Upper lobe of right lung (tissue), 1 donor: ENCODE measurements at regions not wholly inside any gene's neighbourhood (a gene's known extent, or its start where the extent isn't known, plus 50 kb on each side); places are given as distances from the start of the nearest gene placed in this dataset.

Source experiments
- ATAC-seq: fragments of 200-7000 bp; cut with Tn5 transposase; one replicate; pipeline ENCODE4 v1.9.1; 2020; ENCODE audit warnings: mild to moderate bottlenecking, moderate library complexity
- DNase-seq: peaks from one replicate; pipeline ENCODE4 v3.0.0-alpha.2; 2020
- H3K27ac ChIP-seq: fragments of 200-600 bp; one replicate; pipeline ENCODE4 v1.8.0; 2022
- H3K27me3 ChIP-seq: fragments of 200-600 bp; one replicate; pipeline ENCODE4 v1.8.0; 2022; ENCODE audit warnings: mild to moderate bottlenecking
- H3K36me3 ChIP-seq: fragments of 200-600 bp; one replicate; pipeline ENCODE4 v1.8.0; 2022
- H3K4me1 ChIP-seq: fragments of 200-600 bp; one replicate; pipeline ENCODE4 v1.8.0; 2022
- H3K4me3 ChIP-seq: fragments of 200-600 bp; one replicate; pipeline ENCODE4 v1.8.0; 2022; ENCODE audit warnings: mild to moderate bottlenecking
- H3K9me3 ChIP-seq: fragments of 200-600 bp; one replicate; pipeline ENCODE4 v1.8.0; 2022
- intact Hi-C: fragments of 100-400 bp; cut with DNase I; formaldehyde crosslinking; loops from one replicate; pipeline ENCODE4 v1.11.0; 2022
- TF ChIP-seq, protein P1 (sequence below): fragments of 200-600 bp; IDR thresholded peaks from one replicate; pipeline ENCODE4 v1.8.0; 2022; ENCODE audit warnings: antibody characterized with exemption
- donor health status: DM: no; HTN: yes; CAD: no; lungs with severe emphysema.

DNA sequence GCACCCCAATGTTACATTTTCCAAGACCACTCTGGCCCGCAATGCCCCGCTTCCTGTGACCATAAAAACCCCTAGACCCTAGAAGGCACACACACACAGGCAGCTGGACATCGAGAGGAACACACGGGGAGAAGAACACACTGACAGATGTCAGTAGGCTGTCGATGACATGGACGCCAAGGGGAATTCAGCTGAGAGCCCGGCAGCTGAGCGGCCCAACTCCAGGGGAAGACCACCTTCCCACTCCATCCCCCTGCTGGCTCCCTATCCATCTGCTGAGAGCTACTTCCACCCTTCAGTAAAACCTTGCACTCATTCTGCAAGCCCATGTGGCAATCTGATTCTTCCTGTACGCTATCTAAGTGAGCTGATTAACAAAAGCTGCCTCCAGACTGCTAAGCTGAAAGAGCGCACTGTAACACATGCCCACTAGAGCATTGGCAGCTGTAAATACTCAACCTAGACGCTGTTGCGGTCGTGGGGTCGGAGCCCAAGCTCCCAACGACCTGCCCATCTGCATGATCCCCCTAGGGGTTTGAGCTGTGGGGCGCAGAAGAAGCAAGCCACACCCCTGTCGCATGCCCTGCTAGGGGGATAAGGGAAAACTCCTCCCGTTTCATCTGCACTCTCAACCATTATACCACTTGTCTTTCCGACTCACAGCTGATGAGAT, 843.6 kb upstream of the POT1 start:
- Histone ChIP-seq H3K27ac (no peak overlapping the region), H3K36me3 (no peaks in the 10 kb centered on the region), H3K4me3 (no peak overlapping the region), H3K9me3 (no peaks in the 10 kb centered on the region), H3K4me1 (no peaks in the 10 kb centered on the region), H3K27me3 (no peaks in the 10 kb centered on the region)
- intact Hi-C loops: no loop called here
- TF ChIP-seq, protein P1, sequence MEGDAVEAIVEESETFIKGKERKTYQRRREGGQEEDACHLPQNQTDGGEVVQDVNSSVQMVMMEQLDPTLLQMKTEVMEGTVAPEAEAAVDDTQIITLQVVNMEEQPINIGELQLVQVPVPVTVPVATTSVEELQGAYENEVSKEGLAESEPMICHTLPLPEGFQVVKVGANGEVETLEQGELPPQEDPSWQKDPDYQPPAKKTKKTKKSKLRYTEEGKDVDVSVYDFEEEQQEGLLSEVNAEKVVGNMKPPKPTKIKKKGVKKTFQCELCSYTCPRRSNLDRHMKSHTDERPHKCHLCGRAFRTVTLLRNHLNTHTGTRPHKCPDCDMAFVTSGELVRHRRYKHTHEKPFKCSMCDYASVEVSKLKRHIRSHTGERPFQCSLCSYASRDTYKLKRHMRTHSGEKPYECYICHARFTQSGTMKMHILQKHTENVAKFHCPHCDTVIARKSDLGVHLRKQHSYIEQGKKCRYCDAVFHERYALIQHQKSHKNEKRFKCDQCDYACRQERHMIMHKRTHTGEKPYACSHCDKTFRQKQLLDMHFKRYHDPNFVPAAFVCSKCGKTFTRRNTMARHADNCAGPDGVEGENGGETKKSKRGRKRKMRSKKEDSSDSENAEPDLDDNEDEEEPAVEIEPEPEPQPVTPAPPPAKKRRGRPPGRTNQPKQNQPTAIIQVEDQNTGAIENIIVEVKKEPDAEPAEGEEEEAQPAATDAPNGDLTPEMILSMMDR: no peak
- ATAC-seq (no peak), DNase-seq (no peak)

DNA sequence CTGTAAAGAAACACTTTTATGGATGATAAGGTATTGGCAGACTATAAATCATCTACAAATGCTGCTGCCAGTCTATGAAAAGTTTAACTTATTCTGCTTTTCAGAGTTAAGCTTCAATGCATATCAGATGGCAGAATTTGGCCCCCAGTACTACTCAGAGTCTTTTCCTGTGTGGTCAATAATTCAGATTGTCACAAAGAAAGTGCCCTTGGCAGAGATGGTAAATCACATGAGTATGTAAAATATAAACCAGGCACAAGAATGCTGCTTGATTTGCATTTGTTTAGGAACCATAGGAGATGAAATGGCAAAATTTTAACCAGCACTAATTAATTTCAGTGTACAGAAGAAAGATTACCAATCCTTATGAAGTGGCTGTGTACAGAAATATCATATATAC, 818.3 kb upstream of the POT1 start:
- Histone ChIP-seq H3K36me3 (no peaks in the 10 kb centered on the region), H3K4me1 (no peaks in the 10 kb centered on the region), H3K27ac (no peak overlapping the region), H3K27me3 (no peaks in the 10 kb centered on the region), H3K9me3 (no peaks in the 10 kb centered on the region), H3K4me3 (no peak overlapping the region)
- no peak for ATAC-seq
- intact Hi-C loops: no loop called here
- TF ChIP-seq, protein P1: no peak
- no peak for DNase-seq

DNA sequence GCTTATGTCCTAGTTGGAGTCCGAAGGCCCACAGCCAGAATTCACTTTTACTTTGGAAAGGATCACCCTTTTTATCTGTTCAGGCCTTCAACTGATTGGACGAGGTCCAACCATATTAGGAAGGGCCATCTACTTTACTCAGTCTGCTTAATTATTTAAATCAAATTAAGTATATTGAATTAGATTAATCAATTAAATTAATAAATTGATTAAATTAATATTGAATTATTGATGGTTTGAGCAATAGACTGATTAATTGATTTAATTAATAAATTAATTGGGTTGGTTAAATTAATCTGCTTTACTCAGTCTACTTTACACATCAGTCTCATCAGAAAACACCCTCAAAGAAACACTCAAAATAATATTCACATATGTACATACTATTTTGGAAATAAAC, 816.9 kb upstream of the POT1 start:
- Histone ChIP-seq H3K27ac (no peak overlapping the region), H3K27me3 (no peaks in the 10 kb centered on the region), H3K9me3 (no peaks in the 10 kb centered on the region), H3K4me3 (no peak overlapping the region), H3K36me3 (no peaks in the 10 kb centered on the region), H3K4me1 (no peaks in the 10 kb centered on the region)
- DNase-seq (no peak), ATAC-seq (no peak)
- intact Hi-C loops: no loop called here
- TF ChIP-seq, protein P1: no peak

DNA sequence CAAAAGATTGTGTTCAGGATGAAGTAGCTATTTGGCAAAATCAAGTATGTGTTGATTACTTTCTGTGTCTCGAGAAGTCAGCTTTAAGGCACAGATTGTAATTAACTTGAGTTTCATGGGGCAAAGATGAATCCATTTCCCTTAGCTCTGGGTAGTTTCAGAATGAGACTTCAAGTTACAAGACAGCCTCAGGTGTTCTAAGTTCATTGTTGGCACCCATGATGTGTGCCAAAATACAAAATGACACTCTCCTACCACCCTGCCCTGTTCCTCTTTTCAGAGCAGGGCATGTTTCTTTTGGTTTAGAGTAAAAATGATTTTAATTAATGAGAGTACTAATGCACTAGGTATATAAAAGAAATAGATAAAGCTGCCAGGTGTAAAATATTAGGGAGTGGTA, 797.6 kb upstream of the POT1 start:
- H3K9me3 ChIP-seq: no peaks in the 10 kb centered on the region
- H3K27me3 ChIP-seq: no peaks in the 10 kb centered on the region
- H3K4me3 ChIP-seq: no peak overlapping the region
- H3K4me1 ChIP-seq: no peaks in the 10 kb centered on the region
- intact Hi-C loops: no loop called here
- no peaks in the 10 kb centered on the region for H3K36me3 ChIP-seq
- no peak overlapping the region for H3K27ac ChIP-seq
- DNase-seq (no peak), ATAC-seq (no peak)
- TF ChIP-seq, protein P1: no peak

DNA sequence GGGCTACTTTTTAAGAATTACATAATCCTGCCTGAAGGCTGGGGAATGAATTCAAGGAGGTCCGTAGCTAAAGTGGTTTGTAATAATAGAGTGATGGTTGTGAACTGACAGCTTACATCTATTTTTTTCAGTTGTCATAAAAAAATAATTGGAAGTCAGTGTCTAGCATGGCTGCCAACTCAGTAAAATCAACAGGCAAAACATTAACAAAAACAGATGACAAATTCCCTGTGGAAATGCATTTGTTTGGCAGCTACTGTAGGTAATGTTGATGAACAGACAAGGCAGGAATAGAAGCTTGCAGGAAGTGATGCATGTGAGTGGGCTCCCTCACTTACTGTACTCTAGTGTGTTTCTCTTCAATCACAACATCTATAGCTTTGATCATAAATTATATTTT, 766.0 kb upstream of the POT1 start:
- Histone ChIP-seq H3K36me3 (no peaks in the 10 kb centered on the region), H3K27me3 (no peaks in the 10 kb centered on the region), H3K4me1 (no peaks in the 10 kb centered on the region), H3K9me3 (no peaks in the 10 kb centered on the region), H3K4me3 (no peak overlapping the region), H3K27ac (no peak overlapping the region)
- DNase-seq (no peak), ATAC-seq (no peak)
- TF ChIP-seq, protein P1: no peak
- intact Hi-C loops: no loop called here

DNA sequence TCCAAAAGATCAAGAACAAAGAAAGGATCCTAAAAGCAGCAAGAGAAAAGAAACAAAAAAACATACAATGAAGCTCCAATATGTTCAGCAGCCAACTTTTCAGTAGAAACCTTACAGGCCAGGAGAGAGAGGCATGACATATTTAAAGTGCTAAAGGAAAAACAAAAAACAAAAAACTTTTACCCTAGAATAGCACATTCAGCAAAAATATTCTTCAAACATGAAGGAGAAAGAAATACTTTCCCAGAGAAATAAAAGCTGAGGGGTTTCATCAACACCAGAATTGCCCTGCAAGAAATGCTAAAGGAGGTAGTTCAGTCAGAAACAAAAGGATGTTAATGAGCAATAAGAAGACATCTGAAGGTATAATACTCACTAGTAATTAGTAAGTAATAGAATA, 753.5 kb upstream of the POT1 start:
- ATAC-seq (no peak), DNase-seq (no peak)
- intact Hi-C loops: no loop called here
- no peaks in the 10 kb centered on the region for H3K4me1 ChIP-seq
- H3K4me3 ChIP-seq: no peak overlapping the region
- H3K9me3 ChIP-seq: no peaks in the 10 kb centered on the region
- H3K27ac ChIP-seq: no peak overlapping the region
- no peaks in the 10 kb centered on the region for H3K27me3 ChIP-seq
- H3K36me3 ChIP-seq: no peaks in the 10 kb centered on the region
- TF ChIP-seq, protein P1: no peak
